H1 (cell line): ENCODE measurements at regions not wholly inside any gene's neighbourhood (a gene's known extent, or its start where the extent isn't known, plus 50 kb on each side); places are given as distances from the start of the nearest gene placed in this dataset.

Source experiments
- CTCF ChIA-PET: fragments of 300-600 bp; sonication (Branson Sonifier 250); formaldehyde crosslinking; loops from one replicate; lab custom pipeline; 2021; ENCODE audit not compliant: partially characterized antibody; lab: Charles Lee
- POLR2A ChIA-PET: fragments of 300-600 bp; sonication (Branson Sonifier 250); formaldehyde crosslinking; loops from one replicate; lab custom pipeline; 2021; ENCODE audit warnings: inconsistent platforms; ENCODE audit not compliant: partially characterized antibody; lab: Charles Lee
- DNase-seq, 2 experiments: peaks; one replicate each; pipeline versions ENCODE4 v3.0.0 to v3.0.0-alpha.2; 2010 to 2022; ENCODE audit warnings: low spot score in 2 of 2, low read depth in 1 of 2, mixed read lengths in 1 of 2
- FAIRE-seq: peaks from 2 replicates; lab custom pipeline; 2011; peaks lifted over from hg19 to GRCh38; lab: Jason Lieb, UNC
- H2AFZ ChIP-seq: 2 replicates; pipeline ENCODE4 v1.8.1; 2012; ENCODE audit warnings: low read length, inconsistent platforms
- H2AK5ac ChIP-seq: 2 replicates; pipeline ENCODE4 v1.6.1; 2013; ENCODE audit warnings: low read depth, low read length
- H2BK120ac ChIP-seq: replicated peaks from 2 replicates; pipeline ENCODE3; 2013; ENCODE audit warnings: low read depth, low read length, inconsistent platforms
- H2BK12ac ChIP-seq: 2 replicates; pipeline ENCODE4 v1.6.1; 2013; ENCODE audit warnings: low read depth, low read length
- H2BK15ac ChIP-seq: 2 replicates; pipeline ENCODE4 v1.6.1; 2013; ENCODE audit warnings: low read length
- H2BK20ac ChIP-seq: 2 replicates; pipeline ENCODE4 v1.6.1; 2013; ENCODE audit warnings: low read length
- H2BK5ac ChIP-seq: 2 replicates; pipeline ENCODE4 v1.6.1; 2013; ENCODE audit warnings: low read depth, low read length
- H3K14ac ChIP-seq: 2 replicates; pipeline ENCODE4 v1.6.1; 2013; ENCODE audit warnings: inconsistent platforms; ENCODE audit not compliant: insufficient read length
- H3K18ac ChIP-seq: 2 replicates; pipeline ENCODE4 v1.6.1; 2013; ENCODE audit warnings: low read length; ENCODE audit errors: extremely low read depth
- H3K23ac ChIP-seq: 2 replicates; pipeline ENCODE4 v1.6.1; 2013; ENCODE audit warnings: inconsistent platforms; ENCODE audit not compliant: insufficient read length
- H3K23me2 ChIP-seq: 2 replicates; pipeline ENCODE4 v1.6.1; 2013; ENCODE audit warnings: low read depth, low read length
- H3K27ac ChIP-seq: 2 replicates; pipeline ENCODE4 v1.6.1; 2011; ENCODE audit warnings: low read depth, low read length, inconsistent platforms
- H3K27me3 ChIP-seq, 4 experiments: replicated peaks in 1 of 4; 1 replicate in 1 of 4; 2 replicates in 3 of 4; pipeline versions ENCODE4 v1.6.1 to v1.8.1; 2011 to 2013; ENCODE audit warnings: low read length in 3 of 4, mild to moderate bottlenecking in 3 of 4, inconsistent platforms in 2 of 4, mixed read lengths in 2 of 4, moderate library complexity in 1 of 4; ENCODE audit not compliant: control insufficient read depth in 3 of 4, insufficient read depth in 3 of 4; ENCODE audit errors: extremely low read depth in 1 of 4
- H3K36me3 ChIP-seq, 4 experiments: 2 replicates each; pipeline versions ENCODE4 v1.6.1 to v1.8.1; 2011 to 2013; ENCODE audit warnings: mild to moderate bottlenecking in 4 of 4, low read length in 3 of 4, moderate library complexity in 2 of 4, control low read depth in 1 of 4, inconsistent platforms in 1 of 4; ENCODE audit not compliant: insufficient read depth in 4 of 4, control insufficient read depth in 2 of 4
- H3K4ac ChIP-seq: replicated peaks from 2 replicates; pipeline ENCODE3; 2013; ENCODE audit warnings: low read length, low read depth, mixed read lengths, inconsistent platforms; ENCODE audit not compliant: insufficient read length
- H3K4me1 ChIP-seq, 4 experiments: replicated peaks in 1 of 4; 1 replicate in 1 of 4; 2 replicates in 3 of 4; pipeline versions ENCODE4 v1.6.1 to v1.8.1; 2011 to 2013; ENCODE audit warnings: low read length in 3 of 4, inconsistent platforms in 2 of 4, mixed read lengths in 1 of 4; ENCODE audit not compliant: insufficient read depth in 4 of 4, control insufficient read depth in 3 of 4
- H3K4me2 ChIP-seq, 2 experiments: 2 replicates each; pipeline versions ENCODE4 v1.6.1 to v1.8.1; 2011 to 2013; ENCODE audit warnings: low read depth in 2 of 2, low read length in 2 of 2, control low read depth in 1 of 2, inconsistent platforms in 1 of 2, mild to moderate bottlenecking in 1 of 2; ENCODE audit not compliant: insufficient read depth in 1 of 2
- H3K4me3 ChIP-seq, 4 experiments: fragments of 200-600, 300-600 bp in 1 of 4; sonication (generic), shearing (Covaris generic), sonication (Bioruptor Twin) in 1 of 4; 2 replicates each; pipeline versions ENCODE4 v1.5.1 to v1.8.1; 2011 to 2016; ENCODE audit warnings: low read length in 4 of 4, low read depth in 3 of 4, control low read depth in 2 of 4, inconsistent platforms in 2 of 4, mild to moderate bottlenecking in 2 of 4, mixed read lengths in 1 of 4, moderate library complexity in 1 of 4; ENCODE audit not compliant: insufficient read depth in 2 of 4; ENCODE audit errors: extremely low read depth in 1 of 4
- H3K56ac ChIP-seq: replicated peaks from 2 replicates; pipeline ENCODE3; 2013; ENCODE audit warnings: low read depth, mild to moderate bottlenecking, mixed read lengths, low read length, inconsistent platforms; ENCODE audit not compliant: insufficient read length
- H3K79me1 ChIP-seq: 2 replicates; pipeline ENCODE4 v1.6.1; 2013; ENCODE audit warnings: low read depth, low read length, control low read depth
- H3K79me2 ChIP-seq, 2 experiments: 2 replicates each; pipeline versions ENCODE4 v1.6.1 to v1.8.1; 2012 to 2013; ENCODE audit warnings: low read length in 2 of 2, mild to moderate bottlenecking in 2 of 2, inconsistent platforms in 1 of 2; ENCODE audit not compliant: insufficient read depth in 2 of 2, control insufficient read depth in 1 of 2
- H3K9ac ChIP-seq, 4 experiments: replicated peaks in 1 of 4; 1 replicate in 1 of 4; 2 replicates in 3 of 4; pipeline versions ENCODE4 v1.6.1 to v1.8.1; 2011 to 2013; ENCODE audit warnings: low read depth in 3 of 4, low read length in 3 of 4, control low read depth in 2 of 4, mild to moderate bottlenecking in 2 of 4, moderate library complexity in 2 of 4, inconsistent platforms in 1 of 4; ENCODE audit errors: extremely low read depth in 1 of 4
- H3K9me3 ChIP-seq, 2 experiments: 2 replicates each; pipeline versions ENCODE4 v1.6.1 to v1.8.1; 2012 to 2013; ENCODE audit warnings: mild to moderate bottlenecking in 2 of 2, moderate library complexity in 2 of 2, control low read depth in 1 of 2, inconsistent platforms in 1 of 2, low read depth in 1 of 2, low read length in 1 of 2, mixed read lengths in 1 of 2; ENCODE audit not compliant: insufficient read depth in 2 of 2
- H4K20me1 ChIP-seq, 2 experiments: replicated peaks in 1 of 2; 2 replicates each; pipeline versions ENCODE3 to v1.8.1; 2011 to 2013; ENCODE audit warnings: inconsistent platforms in 2 of 2, low read length in 2 of 2, mild to moderate bottlenecking in 1 of 2; ENCODE audit not compliant: insufficient read depth in 2 of 2, control insufficient read depth in 1 of 2
- H4K5ac ChIP-seq: 2 replicates; pipeline ENCODE4 v1.6.1; 2013; ENCODE audit warnings: low read length, low read depth, mixed read lengths, inconsistent platforms; ENCODE audit not compliant: insufficient read length
- H4K8ac ChIP-seq: 2 replicates; pipeline ENCODE4 v1.8.0; 2013; ENCODE audit warnings: mild to moderate bottlenecking, moderate library complexity, low read length, inconsistent platforms; ENCODE audit not compliant: insufficient read depth; ENCODE audit errors: extremely low read depth
- H4K91ac ChIP-seq: replicated peaks from 2 replicates; pipeline ENCODE3; 2013; ENCODE audit warnings: low read length, mixed read lengths, inconsistent platforms; ENCODE audit not compliant: insufficient read length
- BACH1 ChIP-seq: IDR thresholded peaks from 2 replicates; pipeline ENCODE4 v1.6.1; 2012; ENCODE audit warnings: low read length, improper control_type of control experiment
- CBX5 ChIP-seq: fragments of 300-800, 300-1000 bp; sonication (generic); IDR thresholded peaks from 2 replicates; pipeline ENCODE4 v1.7.1; 2016; ENCODE audit warnings: antibody characterized with exemption, low read length, low read depth
- HDAC6 ChIP-seq: IDR thresholded peaks from one replicate; pipeline ENCODE4 v1.7.1; 2012; ENCODE audit warnings: low read depth, mild to moderate bottlenecking, inconsistent platforms, low read length, moderate library complexity
- JUN ChIP-seq: IDR thresholded peaks from 2 replicates; pipeline ENCODE4 v1.6.1; 2011; ENCODE audit warnings: low read depth, mild to moderate bottlenecking, improper control_type of control experiment, low read length
- KDM5A ChIP-seq: fragments of 200-600 bp; IDR thresholded peaks from 2 replicates; pipeline ENCODE4 v1.7.1; 2012; ENCODE audit warnings: mild to moderate bottlenecking, low read length, inconsistent platforms, mixed read lengths
- MAFK ChIP-seq: IDR thresholded peaks from 2 replicates; pipeline ENCODE4 v1.6.1; 2012; ENCODE audit warnings: low read depth, mild to moderate bottlenecking, improper control_type of control experiment, low read length
- POLR2AphosphoS5 ChIP-seq: IDR thresholded peaks from 2 replicates; pipeline ENCODE4 v1.6.1; 2011; ENCODE audit warnings: low read depth, low read length
- WGBS, 2 experiments: shearing (Covaris generic) in 1 of 2; methylation state at CpG; one replicate each; pipeline versions ENCODE4 v1.1.6 to v1.1.7; 2013 to 2015; ENCODE audit warnings: low lambda C conversion rate in 2 of 2, mixed read lengths in 2 of 2, inconsistent platforms in 1 of 2, low coverage in 1 of 2, missing lambda C conversion rate in 1 of 2; ENCODE audit not compliant: insufficient replicate concordance in 2 of 2, insufficient coverage in 1 of 2, insufficient read length in 1 of 2; ENCODE audit errors: extremely low coverage in 1 of 2, missing lambda C conversion rate in 1 of 2; 5-methylcytosine and 5-hydroxymethylcytosine counted together

DNA sequence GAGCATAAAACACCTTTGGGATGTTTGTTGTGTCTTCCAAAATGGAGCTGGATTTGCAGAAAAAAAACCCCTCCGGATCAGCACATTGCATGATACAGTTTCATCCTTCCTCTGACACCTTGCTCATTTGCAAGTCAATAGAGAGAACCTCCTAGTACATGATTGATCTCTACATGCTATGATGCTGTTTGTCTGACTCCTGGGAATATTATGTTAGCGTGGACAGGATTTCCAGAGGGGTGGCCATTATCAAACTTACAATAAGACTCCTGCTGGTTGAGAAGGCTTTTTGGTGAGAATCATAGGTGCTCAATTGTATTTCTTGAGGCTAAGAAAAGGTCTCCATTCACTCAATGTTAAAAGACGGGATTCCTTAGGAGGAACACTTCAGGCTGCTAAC lies 75.9 kb upstream of the SCEL start:
- 65% methylated on average over 3 of the region's 3 CpGs; no CpG with 5 or more reads in 1 of the 2 experiments for WGBS, 2 experiments
- H3K36me3 ChIP-seq = no peaks in the 10 kb centered on the region
- no peak overlapping the region for H3K4me3 ChIP-seq
- no peak overlapping the region for H2BK12ac ChIP-seq
- H3K79me2 ChIP-seq = no peaks in the 10 kb centered on the region
- H2BK120ac ChIP-seq = no peak overlapping the region
- no peak overlapping the region for H3K27ac ChIP-seq
- H3K56ac ChIP-seq = no peak overlapping the region
- no peaks in the 10 kb centered on the region for H3K23me2 ChIP-seq
- no peak overlapping the region for H2BK20ac ChIP-seq
- H3K4me2 ChIP-seq = no peak overlapping the region
- no peak overlapping the region for H4K8ac ChIP-seq
- POLR2A ChIA-PET = no interaction called here
- no peak overlapping the region for H3K23ac ChIP-seq
- no peaks in the 10 kb centered on the region for H4K20me1 ChIP-seq
- CTCF ChIA-PET = no interaction called here
- FAIRE-seq (no peak), DNase-seq (no peak)
- peaks cover 0 to 3% (median 0%) of the 10 kb centered on the region in 4 experiments; a peak in 1 of 7 replicates for H3K4me1 ChIP-seq
- H2AFZ ChIP-seq = no peak overlapping the region
- no peak overlapping the region for H2AK5ac ChIP-seq
- no peak overlapping the region for H4K5ac ChIP-seq
- no peak overlapping the region for H3K18ac ChIP-seq
- H3K27me3 ChIP-seq = no peaks in the 10 kb centered on the region
- H3K14ac ChIP-seq = no peak overlapping the region
- no peaks in the 10 kb centered on the region for H3K79me1 ChIP-seq
- H3K9me3 ChIP-seq = no peaks in the 10 kb centered on the region
- TF ChIP-seq KDM5A (no peak), JUN (no peak), POLR2AphosphoS5 (no peak), HDAC6 (no peak), CBX5 (no peak), MAFK (no peak), BACH1 (no peak)
- no peak overlapping the region for H2BK5ac ChIP-seq
- no peak overlapping the region for H4K91ac ChIP-seq
- H2BK15ac ChIP-seq = no peak overlapping the region
- H3K4ac ChIP-seq = no peak overlapping the region
- no peak overlapping the region for H3K9ac ChIP-seq
